Stimulated activated CD4-positive, alpha-beta T cell treated with anti-CD3 and anti-CD28 coated beads, TNF-alpha, amount 100 ng/mL, for 4 hours (primary cell): ENCODE measurements at regions not wholly inside any gene's neighbourhood (a gene's known extent, or its start where the extent isn't known, plus 50 kb on each side); places are given as distances from the start of the nearest gene placed in this dataset.

Experiments used
- DNase-seq, 3 experiments: peaks; one replicate each; pipeline ENCODE4 v3.0.0-alpha.2; 2020; ENCODE audit warnings: low read depth in 3 of 3

DNA sequence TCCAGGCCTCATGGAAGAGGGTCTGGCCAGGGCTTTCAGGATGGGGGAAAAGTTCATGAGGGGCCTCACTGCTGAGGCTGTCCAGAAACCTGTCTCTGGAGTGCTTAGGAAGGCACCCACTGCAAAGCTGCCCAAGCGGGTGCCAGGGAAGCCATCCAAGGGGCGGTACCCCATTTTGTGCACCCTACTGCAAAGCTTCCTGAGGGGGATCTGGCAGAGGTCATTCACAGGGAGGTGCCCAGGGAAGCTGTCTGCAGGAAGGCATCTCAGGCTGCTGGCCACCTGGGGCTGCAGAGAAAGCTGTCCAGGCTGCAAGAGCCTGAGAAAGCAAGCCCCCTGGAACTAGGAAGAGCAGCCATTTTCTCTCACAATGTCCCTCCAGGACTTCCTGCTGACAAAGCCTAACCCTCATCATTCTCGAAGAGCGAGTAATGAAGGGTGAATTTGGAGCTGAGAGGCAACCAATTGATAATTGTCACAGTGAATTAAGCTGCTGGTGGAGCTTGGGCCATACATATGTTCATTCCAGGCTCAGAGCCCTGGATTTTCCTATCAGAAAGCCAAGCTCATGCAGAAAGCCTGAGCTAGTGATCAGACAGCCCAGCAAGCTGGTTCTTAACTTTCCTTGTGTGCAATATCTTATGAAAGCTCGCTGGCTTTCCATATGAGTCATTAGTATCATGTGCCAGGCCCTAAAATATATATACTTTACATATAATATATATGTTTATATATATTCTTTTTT is 62.2 kb upstream of the SLC22A16 start:
- DNase-seq: no peak

DNA sequence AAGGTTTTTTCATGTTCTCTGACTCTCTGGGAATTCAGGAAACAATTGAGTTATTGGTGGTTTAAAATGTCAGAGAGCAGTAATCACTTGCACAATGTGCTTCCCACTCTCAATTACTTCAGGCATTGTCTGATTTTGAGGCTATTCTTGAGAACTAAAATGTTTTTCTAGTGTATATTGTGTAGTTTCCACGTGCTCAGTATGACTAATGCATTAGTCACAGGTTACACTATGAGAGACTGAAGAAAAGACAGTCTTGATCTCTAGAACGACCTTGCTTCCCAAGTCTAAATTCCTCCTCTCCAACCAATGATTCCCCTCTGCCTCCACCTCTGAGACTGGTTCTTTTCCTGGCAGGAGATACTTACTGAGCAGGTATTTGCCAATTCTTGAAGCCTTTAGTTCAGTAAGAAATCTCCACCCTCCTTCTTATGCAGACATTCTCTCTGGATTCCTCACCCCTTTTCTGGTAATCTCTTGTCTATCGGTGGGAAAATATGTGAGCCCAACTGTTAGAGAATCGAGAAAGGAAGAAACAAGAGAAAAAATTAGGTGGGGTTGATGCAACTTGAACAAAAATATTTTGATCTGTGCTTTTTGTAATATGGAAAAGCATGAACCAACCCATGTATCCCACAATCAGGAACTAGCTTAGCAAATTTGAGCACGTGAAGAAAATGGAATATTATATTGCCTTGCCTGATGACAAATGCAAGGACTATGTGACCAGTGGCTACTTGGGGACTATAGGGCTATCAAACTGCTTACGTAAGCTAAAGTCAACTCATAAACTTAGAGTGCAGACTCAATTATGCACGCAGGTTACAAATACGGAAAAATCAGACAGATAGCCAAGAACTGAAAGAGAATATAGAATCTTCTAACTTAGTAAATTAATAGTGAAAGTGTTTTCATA is 61.1 kb upstream of the SLC22A16 start:
- no peak for DNase-seq

DNA sequence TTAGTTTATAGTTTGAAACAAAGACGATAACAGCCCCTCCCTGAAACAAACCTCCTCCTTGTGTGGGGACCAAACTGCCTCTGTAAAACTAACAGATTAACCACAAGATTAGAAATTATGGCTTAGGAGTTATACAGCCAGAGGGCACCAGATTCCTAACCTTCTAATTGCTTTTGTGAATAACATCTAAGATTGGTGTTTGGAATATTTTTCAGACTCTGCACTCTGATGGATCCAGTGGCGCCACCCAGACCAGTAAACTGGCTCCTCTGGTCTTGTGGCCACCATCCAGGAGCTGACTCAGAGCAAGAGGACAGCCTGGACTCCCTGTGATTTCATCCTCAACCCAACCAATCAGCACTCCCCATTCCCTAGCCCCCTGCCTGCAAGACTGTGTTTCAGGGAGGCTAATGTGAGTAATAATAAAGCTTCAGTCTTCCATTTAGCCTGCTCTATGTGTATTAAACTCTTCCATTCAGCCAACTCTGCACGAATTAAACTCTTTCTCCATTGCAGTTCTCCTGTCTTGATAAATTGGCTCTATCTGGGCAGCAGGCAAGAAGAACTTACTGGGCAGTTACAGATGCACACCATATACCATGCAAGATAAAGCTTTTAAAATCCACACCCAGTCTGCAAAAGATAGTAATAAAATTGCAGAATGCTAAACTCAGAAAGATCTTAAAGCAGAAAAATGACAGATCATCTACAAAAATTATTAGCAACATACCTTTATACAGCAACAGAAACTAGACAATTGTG is 58.5 kb upstream of the SLC22A16 start:
- no peak for DNase-seq

DNA sequence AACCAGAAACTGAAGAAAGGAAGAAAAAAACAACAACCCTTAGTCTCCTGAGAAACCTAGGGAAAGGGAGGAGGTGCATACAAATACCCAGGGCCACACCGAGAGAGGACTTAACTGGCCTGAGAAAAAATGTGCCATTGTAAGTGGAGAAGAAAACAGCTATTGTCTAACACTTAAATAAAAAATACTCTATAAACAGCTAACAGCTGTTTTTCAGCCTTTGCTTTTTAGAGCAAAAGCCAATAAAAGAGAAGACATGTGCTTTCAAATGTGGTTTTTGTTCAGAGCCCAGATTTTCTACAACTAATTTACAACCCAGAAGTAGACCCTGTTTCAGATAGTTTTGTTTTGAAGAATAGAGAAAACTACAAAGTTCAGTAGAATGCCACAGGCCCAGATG is 56.0 kb upstream of the SLC22A16 start:
- no peak for DNase-seq

DNA sequence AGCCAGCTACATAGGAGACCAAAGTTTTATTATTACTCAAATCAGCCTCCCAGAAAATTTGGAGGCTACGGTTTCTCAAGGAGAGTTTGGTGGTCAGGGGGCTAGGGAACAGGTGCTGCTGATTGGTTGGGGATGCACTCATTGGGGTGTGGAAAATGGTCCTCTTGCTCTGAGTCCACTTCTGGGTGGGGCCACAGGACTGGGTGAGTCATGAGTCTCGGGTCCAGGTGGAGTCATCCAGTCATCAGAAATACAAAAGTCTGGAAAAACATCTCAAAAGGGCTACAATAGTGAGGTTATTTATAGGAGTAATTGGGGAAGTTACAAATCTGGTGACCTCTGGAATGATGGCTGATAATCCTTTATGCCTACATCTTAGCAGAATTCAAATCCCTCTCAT is 54.3 kb upstream of the SLC22A16 start:
- no peak for DNase-seq

DNA sequence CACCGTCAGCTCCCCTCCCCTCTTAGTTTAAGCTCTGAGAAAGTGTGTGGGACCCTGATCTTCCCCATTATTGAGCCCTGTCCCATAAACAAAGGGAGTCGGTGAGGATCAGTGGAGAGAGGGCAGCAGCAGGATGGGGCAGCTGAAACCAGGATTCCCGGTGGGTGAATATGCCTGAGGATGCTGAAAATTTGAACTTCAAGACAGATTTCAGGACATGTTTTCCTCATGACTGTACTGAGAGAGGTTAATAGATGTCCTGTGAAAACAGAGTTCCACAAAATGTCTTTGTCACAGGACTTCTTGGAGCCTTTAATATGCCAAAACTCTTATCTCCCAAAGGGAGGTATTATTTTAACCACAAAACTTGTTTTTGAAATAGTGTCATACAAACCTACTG is 53.5 kb upstream of the SLC22A16 start:
- DNase-seq: no peak

DNA sequence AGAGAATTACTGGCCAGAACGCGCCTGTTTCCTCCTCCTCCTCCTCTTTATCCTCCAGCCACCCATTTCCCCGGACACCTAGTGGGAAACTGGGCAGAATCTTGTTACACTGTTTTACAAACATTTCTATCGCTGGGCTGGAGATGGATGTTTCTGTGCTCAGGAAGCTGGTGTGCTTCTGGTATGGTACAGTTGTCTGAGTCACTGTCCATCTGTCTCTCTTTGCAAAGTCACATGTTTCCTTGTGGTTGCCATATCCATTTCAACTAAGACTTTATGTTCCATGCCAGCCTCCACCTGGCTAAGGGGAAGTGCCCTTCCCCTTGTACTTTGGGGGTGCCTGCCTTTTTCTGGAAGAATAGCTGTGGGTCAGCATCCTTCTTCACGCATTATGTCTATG is 52.9 kb upstream of the SLC22A16 start:
- DNase-seq: no peak

DNA sequence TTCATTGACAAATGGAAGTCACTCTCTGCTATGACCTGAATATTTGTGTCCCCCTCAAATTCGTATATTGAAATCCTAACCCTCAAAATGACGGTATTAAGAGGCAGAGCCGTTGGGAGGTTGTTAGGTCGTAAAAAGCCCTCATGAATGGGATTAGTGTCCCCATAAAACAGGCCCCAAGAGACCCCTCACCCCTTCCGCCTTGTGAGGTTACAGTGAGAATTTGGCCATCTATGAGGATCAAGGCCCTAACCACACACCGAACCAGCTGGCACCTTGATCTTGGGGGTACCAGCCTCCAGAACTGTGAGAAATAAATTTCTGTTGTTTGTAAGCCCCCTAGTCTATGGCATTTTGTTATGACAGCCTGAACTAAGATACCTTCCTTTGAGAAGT is 52.5 kb upstream of the SLC22A16 start:
- DNase-seq: no peak

DNA sequence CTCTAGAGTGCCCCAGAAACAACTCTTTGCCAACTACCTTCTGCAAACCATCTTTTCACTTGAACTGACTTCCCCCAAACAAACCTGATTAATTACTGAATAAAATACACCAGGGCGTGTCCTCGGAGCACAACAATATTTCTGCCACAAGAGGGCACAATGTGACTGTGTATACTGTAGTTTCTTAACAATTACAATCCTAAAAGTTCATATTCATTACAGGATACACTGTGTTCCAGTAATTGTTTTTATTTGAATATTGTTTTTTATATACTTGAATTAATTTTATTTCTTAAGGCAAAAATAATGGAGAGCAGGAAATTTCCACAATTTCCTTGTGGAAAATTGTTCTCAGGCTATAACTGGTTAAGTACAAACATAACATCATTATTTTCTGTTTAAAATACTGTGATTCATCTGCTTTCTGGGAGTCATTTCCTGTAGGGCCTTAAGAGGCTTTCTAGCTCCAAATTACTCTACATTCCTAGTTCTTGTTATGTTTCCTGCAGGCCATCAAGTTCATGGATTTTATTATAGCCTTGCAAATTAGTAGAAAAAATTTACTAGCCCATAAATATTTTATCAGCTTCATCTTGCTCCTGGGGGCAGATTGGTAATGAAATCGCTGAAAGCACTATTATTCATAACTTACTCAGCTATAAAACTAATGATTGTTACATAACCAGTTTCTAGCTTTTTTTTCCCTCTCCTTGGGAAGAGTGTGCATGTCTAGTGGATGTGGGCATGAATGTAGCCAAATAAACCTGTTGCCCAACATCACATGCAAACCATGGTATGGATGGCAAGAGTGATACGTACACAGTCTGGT is 51.9 kb upstream of the SLC22A16 start:
- DNase-seq: peak in 1 of 3 experiments; percentile 13

DNA sequence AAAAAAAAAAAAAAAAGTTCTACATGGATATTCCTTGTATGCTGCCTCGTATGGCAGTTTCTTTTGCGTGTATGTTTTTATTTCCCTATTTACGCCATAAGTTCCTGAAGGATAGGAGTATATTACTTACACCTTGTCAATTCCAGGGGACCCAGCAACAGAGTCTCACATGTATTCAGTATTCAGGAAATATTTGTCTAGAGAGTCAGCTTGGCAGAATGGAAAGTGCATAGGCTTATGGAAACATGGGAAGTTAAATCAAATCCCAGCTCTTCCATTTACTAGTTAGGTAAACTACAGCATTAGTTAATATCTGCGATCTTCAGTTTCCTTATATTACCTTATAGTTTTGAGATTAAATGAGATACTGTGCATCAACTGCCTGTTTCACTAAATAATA is 51.1 kb upstream of the SLC22A16 start:
- no peak for DNase-seq

DNA sequence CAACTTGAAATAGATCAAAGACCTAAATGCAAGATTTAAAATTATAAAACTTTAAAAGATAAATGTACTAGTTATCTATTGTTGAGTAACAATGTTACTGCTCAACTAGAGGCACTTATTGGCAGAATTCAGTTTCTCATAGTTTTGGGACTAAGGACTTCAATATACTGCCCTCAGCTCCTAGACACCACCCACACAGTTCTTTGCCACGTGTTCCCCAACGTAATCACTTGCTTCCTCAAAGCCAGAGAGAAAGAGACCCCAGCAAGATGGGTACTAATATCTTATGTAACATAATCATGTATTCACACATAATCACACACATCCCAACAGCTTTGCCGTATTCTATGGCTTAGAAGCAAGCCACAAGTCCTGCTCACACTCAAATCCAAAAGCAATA is 50.3 kb upstream of the SLC22A16 start:
- DNase-seq: no peak
